Lung (tissue), 11 donors: ENCODE measurements at regions not wholly inside any gene's neighbourhood (a gene's known extent, or its start where the extent isn't known, plus 50 kb on each side); places are given as distances from the start of the nearest gene placed in this dataset.

Experiments used
- ATAC-seq: fragments of 200-7000 bp; cut with Tn5 transposase; one replicate; pipeline ENCODE4 v1.9.1; 2020; ENCODE audit warnings: moderate number of reproducible peaks; ENCODE audit not compliant: insufficient read depth, low FRiP score
- DNase-seq, 3 donors: peaks; one replicate each; pipeline ENCODE4 v3.0.0-alpha.2; 2013 to 2017
- H3K27ac ChIP-seq, 2 donors: one replicate each; pipeline ENCODE4 v1.5.1; 2013; ENCODE audit warnings: mild to moderate bottlenecking in 2 of 2, moderate library complexity in 2 of 2, control low read depth in 1 of 2, inconsistent platforms in 1 of 2, low read depth in 1 of 2, low read length in 1 of 2
- H3K27me3 ChIP-seq, 3 donors: one replicate each; pipeline ENCODE4 v1.5.1; 2013; ENCODE audit warnings: low read length in 2 of 3; ENCODE audit not compliant: control insufficient read depth in 3 of 3, insufficient read depth in 3 of 3
- H3K36me3 ChIP-seq, 4 donors: one replicate each; pipeline ENCODE4 v1.5.1; 2013; ENCODE audit warnings: low read length in 4 of 4, mild to moderate bottlenecking in 1 of 4, moderate library complexity in 1 of 4; ENCODE audit not compliant: control insufficient read depth in 4 of 4, insufficient read depth in 4 of 4
- H3K4me1 ChIP-seq, 5 donors: one replicate each; pipeline ENCODE4 v1.5.1; 2013; ENCODE audit warnings: low read length in 5 of 5, mild to moderate bottlenecking in 2 of 5, moderate library complexity in 1 of 5; ENCODE audit not compliant: control insufficient read depth in 5 of 5, insufficient read depth in 5 of 5
- H3K4me3 ChIP-seq: one replicate; pipeline ENCODE4 v1.5.1; 2013; ENCODE audit warnings: mild to moderate bottlenecking, control low read depth, moderate library complexity
- H3K9ac ChIP-seq, 2 donors: one replicate each; pipeline ENCODE4 v1.5.1; 2013; ENCODE audit warnings: low read length in 2 of 2, control low read depth in 1 of 2; ENCODE audit not compliant: insufficient read depth in 1 of 2
- H3K9me3 ChIP-seq, 4 donors: one replicate each; pipeline ENCODE4 v1.5.1; 2013; ENCODE audit warnings: low read length in 3 of 4, mild to moderate bottlenecking in 1 of 4, moderate library complexity in 1 of 4; ENCODE audit not compliant: control insufficient read depth in 4 of 4, insufficient read depth in 3 of 4
- WGBS, 2 donors: extraction: QIAGEN DNeasy Blood & Tissue Kit; methylation state at CpG; one replicate each; pipeline ENCODE4 v1.1.7; 2013; 5-methylcytosine and 5-hydroxymethylcytosine counted together
- TF ChIP-seq, protein P1 (sequence below): IDR thresholded peaks from 2 replicates; pipeline ENCODE4 v1.5.1; 2012; ENCODE audit warnings: mild to moderate bottlenecking; ENCODE audit errors: control extremely low read depth, extremely low read depth
- donor health status: control.
- donor health status: control.
- donor health status: Bipolar disorder and iron deficiency.
- donor health status: healthy.
- donor health status: DM: yes; HTN: yes; CAD: no.

DNA sequence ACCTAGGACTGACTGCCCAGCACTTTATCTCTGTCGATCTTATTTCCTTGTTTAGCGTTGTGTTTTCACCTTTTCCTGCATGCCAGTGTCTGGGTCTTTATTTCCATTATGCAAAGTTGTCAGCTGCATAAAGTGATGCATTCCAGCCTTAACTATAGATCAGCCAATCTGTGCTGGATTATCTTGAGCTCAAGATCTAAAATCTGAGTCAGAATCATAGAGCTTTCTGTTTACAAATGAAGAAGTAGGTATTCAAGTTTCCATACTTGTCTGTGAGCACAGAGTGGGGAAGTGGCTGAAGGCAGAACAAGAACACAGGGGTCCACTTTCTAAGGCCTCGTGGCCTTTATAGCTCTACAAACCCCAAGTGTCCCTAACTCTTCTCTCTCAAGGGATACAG lies 82.4 kb upstream of the PLCL2 start:
- 44 to 46% methylated on average over 3 of the region's 3 CpGs for WGBS, 2 donors
- TF ChIP-seq, protein P1, sequence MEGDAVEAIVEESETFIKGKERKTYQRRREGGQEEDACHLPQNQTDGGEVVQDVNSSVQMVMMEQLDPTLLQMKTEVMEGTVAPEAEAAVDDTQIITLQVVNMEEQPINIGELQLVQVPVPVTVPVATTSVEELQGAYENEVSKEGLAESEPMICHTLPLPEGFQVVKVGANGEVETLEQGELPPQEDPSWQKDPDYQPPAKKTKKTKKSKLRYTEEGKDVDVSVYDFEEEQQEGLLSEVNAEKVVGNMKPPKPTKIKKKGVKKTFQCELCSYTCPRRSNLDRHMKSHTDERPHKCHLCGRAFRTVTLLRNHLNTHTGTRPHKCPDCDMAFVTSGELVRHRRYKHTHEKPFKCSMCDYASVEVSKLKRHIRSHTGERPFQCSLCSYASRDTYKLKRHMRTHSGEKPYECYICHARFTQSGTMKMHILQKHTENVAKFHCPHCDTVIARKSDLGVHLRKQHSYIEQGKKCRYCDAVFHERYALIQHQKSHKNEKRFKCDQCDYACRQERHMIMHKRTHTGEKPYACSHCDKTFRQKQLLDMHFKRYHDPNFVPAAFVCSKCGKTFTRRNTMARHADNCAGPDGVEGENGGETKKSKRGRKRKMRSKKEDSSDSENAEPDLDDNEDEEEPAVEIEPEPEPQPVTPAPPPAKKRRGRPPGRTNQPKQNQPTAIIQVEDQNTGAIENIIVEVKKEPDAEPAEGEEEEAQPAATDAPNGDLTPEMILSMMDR, result no peak
- H3K4me3 ChIP-seq, result no peak overlapping the region
- peaks cover 0 to 3% (median 0%) of the 10 kb centered on the region in 5 donors for H3K4me1 ChIP-seq
- ATAC-seq (no peak), DNase-seq (no peak)
- H3K36me3 ChIP-seq, result no peaks in the 10 kb centered on the region
- H3K9me3 ChIP-seq, result no peaks in the 10 kb centered on the region
- no peak overlapping the region for H3K27ac ChIP-seq
- H3K27me3 ChIP-seq, result no peaks in the 10 kb centered on the region
- no peak overlapping the region for H3K9ac ChIP-seq

DNA sequence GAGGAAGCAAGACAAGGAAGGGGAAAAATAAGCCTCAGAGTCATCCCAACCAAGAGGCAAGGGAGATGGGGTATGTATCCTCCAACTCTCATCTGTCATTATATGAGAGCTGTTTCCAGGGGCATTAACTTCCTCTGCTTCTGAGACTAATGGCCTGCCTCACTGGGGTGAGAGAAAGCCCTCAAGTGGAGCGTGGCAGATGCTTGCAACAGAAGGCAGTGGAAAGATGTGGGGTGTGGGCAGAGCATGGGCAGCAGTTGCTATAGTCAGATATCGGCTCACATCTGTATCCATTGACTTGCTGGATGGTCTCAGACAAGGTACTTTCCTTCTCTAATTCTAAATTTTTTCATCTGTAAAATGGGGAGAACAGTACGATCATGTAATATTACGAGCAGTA lies 81.7 kb upstream of the PLCL2 start:
- TF ChIP-seq, protein P1, result no peak
- DNase-seq (no peak), ATAC-seq (no peak)
- Histone ChIP-seq H3K9me3 (no peaks in the 10 kb centered on the region), H3K27ac (no peak overlapping the region), H3K4me3 (no peak overlapping the region), H3K9ac (no peak overlapping the region), H3K36me3 (no peaks in the 10 kb centered on the region), H3K27me3 (no peaks in the 10 kb centered on the region), H3K4me1 (peaks cover 0 to 3% (median 0%) of the 10 kb centered on the region in 5 donors)
- WGBS, 2 donors, result 96 to 97% methylated on average over 4 of the region's 4 CpGs

DNA sequence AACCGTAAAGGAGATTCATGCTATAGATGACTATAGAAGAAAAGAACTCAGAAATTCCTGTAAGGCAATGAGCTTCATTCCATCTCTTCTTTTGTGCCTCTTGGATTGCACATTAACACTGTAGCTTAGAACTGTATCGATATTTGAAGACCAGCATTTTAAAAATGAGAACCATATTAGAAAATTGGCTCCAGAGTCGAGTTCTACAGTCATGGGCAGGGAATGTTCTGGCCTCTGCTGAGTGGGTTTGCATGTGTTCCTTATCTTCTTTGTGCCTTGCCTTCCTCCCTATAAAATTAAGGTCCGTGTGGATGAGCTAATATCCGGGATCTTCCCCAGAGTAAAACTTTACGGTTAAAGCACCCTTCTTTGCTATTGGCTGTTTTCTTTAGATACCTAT lies 77.4 kb upstream of the PLCL2 start:
- Histone ChIP-seq H3K9ac (no peak overlapping the region), H3K4me1 (no peaks in the 10 kb centered on the region), H3K27me3 (no peaks in the 10 kb centered on the region), H3K36me3 (no peaks in the 10 kb centered on the region), H3K9me3 (no peaks in the 10 kb centered on the region), H3K27ac (no peak overlapping the region), H3K4me3 (no peak overlapping the region)
- WGBS, 2 donors, result 86 to 89% methylated on average over 6 of the region's 6 CpGs
- TF ChIP-seq, protein P1, result no peak
- ATAC-seq (no peak), DNase-seq (no peak)

DNA sequence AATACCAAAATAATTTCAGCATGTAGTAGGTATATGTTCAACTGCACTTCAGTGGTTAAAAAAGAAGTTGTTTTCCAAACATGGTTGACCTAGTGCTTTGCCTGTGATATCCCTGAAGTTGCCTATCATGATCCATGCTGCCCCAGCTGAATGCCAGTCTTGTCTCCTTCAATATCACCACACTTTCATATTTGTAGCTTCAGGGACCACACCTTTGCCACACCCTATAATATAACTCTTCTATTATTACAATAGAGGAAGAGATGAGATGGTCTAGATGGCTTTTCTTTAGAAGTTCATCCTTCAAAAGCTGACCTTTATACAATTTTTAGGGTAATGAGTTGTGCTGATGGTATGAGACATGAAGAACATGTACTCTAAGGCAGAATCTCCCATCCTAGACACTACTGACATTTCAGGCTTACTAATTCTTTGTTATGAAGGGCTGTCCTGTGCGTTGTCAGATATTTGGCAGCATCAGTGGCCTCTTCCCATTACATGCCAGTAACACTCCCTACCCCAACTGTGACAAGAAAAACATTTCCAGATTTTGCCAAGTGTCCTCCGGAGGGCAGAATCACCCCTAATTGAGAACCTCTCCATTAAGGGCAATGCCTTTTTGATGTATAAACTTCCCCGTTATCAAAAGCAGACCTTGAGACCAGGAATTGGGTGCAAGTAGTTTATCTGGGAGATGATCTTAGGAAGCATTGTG lies 76.2 kb upstream of the PLCL2 start:
- ATAC-seq, result no peak
- H3K27me3 ChIP-seq, result no peaks in the 10 kb centered on the region
- H3K27ac ChIP-seq, result no peak overlapping the region
- TF ChIP-seq, protein P1, result no peak
- H3K36me3 ChIP-seq, result no peaks in the 10 kb centered on the region
- H3K9ac ChIP-seq, result no peak overlapping the region
- no peak overlapping the region for H3K4me3 ChIP-seq
- no peaks in the 10 kb centered on the region for H3K9me3 ChIP-seq
- no peak for DNase-seq
- 66 to 80% methylated on average over 3 of the region's 3 CpGs for WGBS, 2 donors
- no peaks in the 10 kb centered on the region for H3K4me1 ChIP-seq
